Left colon (tissue), 2 donors: ENCODE measurements at regions not wholly inside any gene's neighbourhood (a gene's known extent, or its start where the extent isn't known, plus 50 kb on each side); places are given as distances from the start of the nearest gene placed in this dataset.

Source experiments
- ATAC-seq: fragments of 200-7000 bp; cut with Tn5 transposase; one replicate; pipeline ENCODE4 v1.9.1; 2020; ENCODE audit warnings: mild to moderate bottlenecking, moderate library complexity
- DNase-seq, 2 donors: peaks; one replicate each; pipeline ENCODE4 v3.0.0-alpha.2; 2020
- intact Hi-C, 2 donors: fragments of 100-400 bp; cut with DNase I in 1 of 2; cut with micrococcal nuclease in 1 of 2; formaldehyde crosslinking; loops; one replicate each; pipeline versions ENCODE4 v1.11.2 to v1.14.0; 2022; cut with DNase I, micrococcal nuclease
- donor health status: DM: no; HTN: no; CAD: no.
- donor health status: DM: yes; HTN: yes; CAD: no.

GRCh38 chr5:106880656-106881055 lies 790.1 kb downstream of the EFNA5 start:
- peak; percentile 61 for ATAC-seq
- intact Hi-C loops = no loop called here
- no peak for DNase-seq

GRCh38 chr5:106877881-106878280 lies 792.9 kb downstream of the EFNA5 start:
- ATAC-seq = no peak
- intact Hi-C loops = no loop called here
- no peak for DNase-seq

GRCh38 chr5:106876665-106877194 lies 794.0 kb downstream of the EFNA5 start:
- intact Hi-C loops = no loop called here
- ATAC-seq = no peak

GRCh38 chr5:106876298-106876622 lies 794.5 kb downstream of the EFNA5 start:
- no peak for ATAC-seq
- intact Hi-C loops = no loop called here

More at GRCh38 chr5:106876665-106877194, 794.0 kb downstream of the EFNA5 start:
- no peak for DNase-seq

GRCh38 chr5:106875591-106876297 lies 795.0 kb downstream of the EFNA5 start:
- DNase-seq (no peak), ATAC-seq (no peak)
- intact Hi-C loops = no loop called here

More at GRCh38 chr5:106876298-106876622, 794.5 kb downstream of the EFNA5 start:
- DNase-seq = no peak

- DNase-seq = no peak
- intact Hi-C loops = no loop called here
- ATAC-seq = no peak
These were observed 795.8 kb downstream of the EFNA5 start for GRCh38 chr5:106874974-106875373.

- intact Hi-C loops = no loop called here
- ATAC-seq (no peak), DNase-seq (no peak)
These were observed 796.2 kb downstream of the EFNA5 start for GRCh38 chr5:106874531-106874930.

- intact Hi-C loops = no loop called here
- ATAC-seq = peak; percentile 96
- peak; percentile 75 to 76 for DNase-seq
These were observed 797.2 kb downstream of the EFNA5 start for GRCh38 chr5:106873568-106873967.

- DNase-seq = no peak
- no peak for ATAC-seq
- intact Hi-C loops = no loop called here
These were observed 805.5 kb downstream of the EFNA5 start for GRCh38 chr5:106865279-106865678.

GRCh38 chr5:106862450-106863193 lies 808.1 kb downstream of the EFNA5 start:
- intact Hi-C loops = no loop called here
- DNase-seq (no peak), ATAC-seq (no peak)

- intact Hi-C loops = no loop called here
- ATAC-seq (no peak), DNase-seq (no peak)
These were observed 810.2 kb downstream of the EFNA5 start for GRCh38 chr5:106860398-106861044.

- DNase-seq (no peak), ATAC-seq (no peak)
- intact Hi-C loops = no loop called here
These were observed 812.1 kb downstream of the EFNA5 start for GRCh38 chr5:106858616-106859015.

GRCh38 chr5:106854922-106855321 lies 815.8 kb downstream of the EFNA5 start:
- intact Hi-C loops = no loop called here
- no peak for DNase-seq
- no peak for ATAC-seq

- no peak for DNase-seq
- ATAC-seq = no peak
- intact Hi-C loops = no loop called here
These were observed 816.5 kb downstream of the EFNA5 start for GRCh38 chr5:106854105-106854687.

GRCh38 chr5:106853266-106853665 lies 817.5 kb downstream of the EFNA5 start:
- ATAC-seq = no peak
- intact Hi-C loops = no loop called here
- DNase-seq = no peak

- DNase-seq = no peak
- ATAC-seq = no peak
- intact Hi-C loops = no loop called here
These were observed 821.5 kb downstream of the EFNA5 start for GRCh38 chr5:106849266-106849665.

- DNase-seq = no peak
- peak; percentile 66 for ATAC-seq
These were observed 826.8 kb downstream of the EFNA5 start for GRCh38 chr5:106843812-106844416.

GRCh38 chr5:106833517-106833916 lies 837.2 kb downstream of the EFNA5 start:
- intact Hi-C loops = no loop called here
- DNase-seq = no peak
- no peak for ATAC-seq

More at GRCh38 chr5:106843812-106844416, 826.8 kb downstream of the EFNA5 start:
- intact Hi-C loops = no loop called here

GRCh38 chr5:106827061-106827460 lies 843.7 kb downstream of the EFNA5 start:
- ATAC-seq (no peak), DNase-seq (no peak)
- intact Hi-C loops = no loop called here
